GM12873 (cell line): ENCODE measurements at regions not wholly inside any gene's neighbourhood (a gene's known extent, or its start where the extent isn't known, plus 50 kb on each side); places are given as distances from the start of the nearest gene placed in this dataset.

Experiments used
- TF ChIP-seq, protein P1 (sequence below): IDR thresholded peaks from 2 replicates; pipeline ENCODE4 v1.5.1; 2012; ENCODE audit warnings: low read depth, mild to moderate bottlenecking, moderate library complexity, low read length, control low read depth; ENCODE audit not compliant: insufficient read depth; ENCODE audit errors: missing control alignments

GRCh38 chr2:187655001-187655400 lies 100.8 kb upstream of the TFPI start:
- TF ChIP-seq, protein P1, sequence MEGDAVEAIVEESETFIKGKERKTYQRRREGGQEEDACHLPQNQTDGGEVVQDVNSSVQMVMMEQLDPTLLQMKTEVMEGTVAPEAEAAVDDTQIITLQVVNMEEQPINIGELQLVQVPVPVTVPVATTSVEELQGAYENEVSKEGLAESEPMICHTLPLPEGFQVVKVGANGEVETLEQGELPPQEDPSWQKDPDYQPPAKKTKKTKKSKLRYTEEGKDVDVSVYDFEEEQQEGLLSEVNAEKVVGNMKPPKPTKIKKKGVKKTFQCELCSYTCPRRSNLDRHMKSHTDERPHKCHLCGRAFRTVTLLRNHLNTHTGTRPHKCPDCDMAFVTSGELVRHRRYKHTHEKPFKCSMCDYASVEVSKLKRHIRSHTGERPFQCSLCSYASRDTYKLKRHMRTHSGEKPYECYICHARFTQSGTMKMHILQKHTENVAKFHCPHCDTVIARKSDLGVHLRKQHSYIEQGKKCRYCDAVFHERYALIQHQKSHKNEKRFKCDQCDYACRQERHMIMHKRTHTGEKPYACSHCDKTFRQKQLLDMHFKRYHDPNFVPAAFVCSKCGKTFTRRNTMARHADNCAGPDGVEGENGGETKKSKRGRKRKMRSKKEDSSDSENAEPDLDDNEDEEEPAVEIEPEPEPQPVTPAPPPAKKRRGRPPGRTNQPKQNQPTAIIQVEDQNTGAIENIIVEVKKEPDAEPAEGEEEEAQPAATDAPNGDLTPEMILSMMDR = no peak

- TF ChIP-seq, protein P1 = no peak
Measured at GRCh38 chr2:187656123-187656522, 101.9 kb upstream of the TFPI start.

DNA sequence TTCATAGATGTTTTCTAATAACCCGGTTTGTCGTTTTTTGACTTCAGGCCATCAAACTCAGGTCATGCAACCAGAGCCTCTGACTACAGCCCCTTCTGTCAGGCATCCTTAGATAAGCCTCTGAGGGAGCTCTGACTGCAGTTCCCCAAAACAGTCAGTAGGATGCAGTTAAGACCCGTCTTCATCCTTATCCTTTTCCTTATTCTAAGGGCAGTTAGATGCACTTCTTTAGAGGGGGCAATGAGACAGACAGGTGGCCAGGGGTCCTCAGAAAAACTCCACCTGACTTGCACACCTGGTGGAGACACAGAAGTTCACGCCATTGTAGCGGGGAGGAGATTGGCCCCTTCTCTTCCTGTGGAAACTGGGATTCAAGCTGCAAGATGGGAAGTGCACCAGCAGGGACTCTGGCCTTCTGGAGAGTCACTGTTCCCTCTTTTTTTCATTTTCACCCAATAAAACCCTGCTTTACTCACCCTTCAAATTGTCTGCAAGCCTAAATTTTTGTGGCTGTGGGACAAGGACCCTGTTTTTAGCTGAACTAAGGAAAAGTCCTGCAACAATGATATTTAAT lies 104.8 kb upstream of the TFPI start:
- TF ChIP-seq, protein P1 = peak; percentile 47

- TF ChIP-seq, protein P1 = no peak
Measured at GRCh38 chr2:187679454-187679853, 125.2 kb upstream of the TFPI start.

- TF ChIP-seq, protein P1 = no peak
Measured at GRCh38 chr2:187684174-187684573, 129.9 kb upstream of the TFPI start.

DNA sequence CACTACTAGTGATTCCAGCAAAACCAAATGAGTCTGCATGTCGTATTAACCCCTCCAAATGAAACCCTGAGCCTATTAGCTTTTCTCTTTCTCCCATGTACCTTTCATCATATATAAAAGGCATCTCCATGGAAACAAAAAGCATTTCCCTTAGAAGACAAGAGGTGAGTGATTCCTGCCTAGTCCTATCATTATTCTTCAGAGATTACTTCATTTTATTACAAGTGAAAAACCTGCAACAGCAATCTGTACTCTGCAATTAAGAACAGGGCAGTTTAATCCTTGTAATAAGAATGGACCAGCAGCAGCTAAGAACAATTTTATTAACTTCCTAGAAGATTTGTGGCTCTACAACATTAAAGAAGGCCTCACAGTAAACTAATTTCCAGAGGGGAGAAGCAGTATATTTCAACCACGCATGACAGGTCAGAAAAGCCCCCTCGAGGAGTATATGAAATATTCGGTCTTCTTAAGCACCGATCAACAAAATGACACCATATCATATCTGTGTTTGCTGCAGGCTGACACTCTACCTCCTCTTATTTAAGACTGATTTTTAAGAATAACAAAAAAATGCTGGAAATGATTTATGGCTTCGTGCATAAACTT lies 132.3 kb upstream of the TFPI start:
- TF ChIP-seq, protein P1 = no peak

GRCh38 chr2:187687585-187687984 lies 133.3 kb upstream of the TFPI start:
- TF ChIP-seq, protein P1 = no peak
